ENCODE measurements at regions not wholly inside any gene's neighbourhood (a gene's known extent, or its start where the extent isn't known, plus 50 kb on each side); places are given as distances from the start of the nearest gene placed in this dataset.

DNA sequence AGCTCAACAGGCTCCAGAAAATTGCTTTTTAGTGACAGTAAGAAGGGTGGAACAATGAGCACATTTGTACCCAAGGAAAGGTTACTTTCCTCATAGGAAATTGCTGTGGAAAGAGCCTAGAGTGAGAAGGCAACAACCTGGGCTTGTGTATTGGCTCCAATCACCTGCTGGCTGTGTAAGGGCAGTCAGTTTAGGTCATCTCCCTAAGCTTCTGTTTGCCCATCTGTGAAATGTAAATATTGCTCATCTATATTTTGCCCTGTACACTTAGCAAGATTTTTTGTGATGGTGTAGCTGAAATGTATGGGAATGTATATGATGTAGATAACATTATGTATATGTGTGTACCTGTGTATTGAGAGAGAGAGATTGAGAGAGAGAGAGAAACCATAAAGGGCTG, 225.2 kb upstream of the MPHOSPH6 start:
- no peak for TF ChIP-seq POLR2A (IDR thresholded peaks at IDR 0.05)
- TF ChIP-seq, protein P1, sequence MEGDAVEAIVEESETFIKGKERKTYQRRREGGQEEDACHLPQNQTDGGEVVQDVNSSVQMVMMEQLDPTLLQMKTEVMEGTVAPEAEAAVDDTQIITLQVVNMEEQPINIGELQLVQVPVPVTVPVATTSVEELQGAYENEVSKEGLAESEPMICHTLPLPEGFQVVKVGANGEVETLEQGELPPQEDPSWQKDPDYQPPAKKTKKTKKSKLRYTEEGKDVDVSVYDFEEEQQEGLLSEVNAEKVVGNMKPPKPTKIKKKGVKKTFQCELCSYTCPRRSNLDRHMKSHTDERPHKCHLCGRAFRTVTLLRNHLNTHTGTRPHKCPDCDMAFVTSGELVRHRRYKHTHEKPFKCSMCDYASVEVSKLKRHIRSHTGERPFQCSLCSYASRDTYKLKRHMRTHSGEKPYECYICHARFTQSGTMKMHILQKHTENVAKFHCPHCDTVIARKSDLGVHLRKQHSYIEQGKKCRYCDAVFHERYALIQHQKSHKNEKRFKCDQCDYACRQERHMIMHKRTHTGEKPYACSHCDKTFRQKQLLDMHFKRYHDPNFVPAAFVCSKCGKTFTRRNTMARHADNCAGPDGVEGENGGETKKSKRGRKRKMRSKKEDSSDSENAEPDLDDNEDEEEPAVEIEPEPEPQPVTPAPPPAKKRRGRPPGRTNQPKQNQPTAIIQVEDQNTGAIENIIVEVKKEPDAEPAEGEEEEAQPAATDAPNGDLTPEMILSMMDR (IDR thresholded peaks at IDR 0.05): no peak
